ENCODE measurements at regions not wholly inside any gene's neighbourhood (a gene's known extent, or its start where the extent isn't known, plus 50 kb on each side); places are given as distances from the start of the nearest gene placed in this dataset.

DNA sequence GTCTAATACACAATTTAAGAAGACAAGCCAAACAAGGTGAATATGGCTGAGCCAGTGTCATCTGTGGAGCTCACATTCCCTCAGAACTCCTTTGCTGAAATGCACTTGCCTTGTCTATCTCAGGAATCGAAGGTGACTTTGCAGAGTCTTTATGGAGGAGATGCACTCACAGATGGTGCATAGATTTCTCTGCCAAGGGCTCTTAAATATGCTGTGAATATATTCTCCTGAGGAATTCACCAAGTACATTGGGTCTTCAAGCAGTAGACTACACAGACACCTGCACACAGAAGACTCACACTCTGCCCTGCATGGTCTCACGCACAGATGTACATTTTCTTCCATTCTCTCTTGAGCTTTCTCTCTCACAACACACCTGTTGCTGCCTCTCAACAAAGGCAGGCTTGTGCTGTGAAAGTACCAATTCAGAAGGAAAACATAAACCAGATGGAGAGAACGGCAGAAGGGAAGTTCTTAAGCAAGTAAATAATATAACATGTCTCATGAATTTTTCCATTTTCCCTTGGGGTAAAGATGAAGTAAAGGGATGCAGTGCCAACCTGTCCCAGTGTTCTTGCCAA is 174.7 kb downstream of the DLEU7 start:
- DNase-seq: no peak

DNA sequence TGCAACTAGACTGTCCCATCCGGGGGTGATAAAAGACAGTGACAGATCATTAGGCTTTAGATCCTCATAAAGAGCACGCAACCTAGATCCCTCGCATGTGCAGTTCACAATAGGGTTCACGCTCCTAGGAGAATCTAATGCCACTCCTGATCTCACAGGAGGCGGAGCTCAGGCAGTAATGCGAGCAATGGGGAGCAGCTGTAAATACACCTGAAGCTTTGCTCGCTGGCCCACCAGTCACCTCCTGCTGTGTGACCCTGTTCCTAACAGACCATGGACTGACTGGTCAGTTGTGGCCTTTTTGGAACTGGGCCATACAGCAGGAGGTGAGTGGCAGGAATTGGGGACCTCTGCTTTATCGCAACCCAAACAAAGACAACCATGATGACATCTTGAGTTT is 173.2 kb downstream of the DLEU7 start:
- no peak for DNase-seq

- no peak for DNase-seq
These were observed 172.5 kb downstream of the DLEU7 start for GRCh38 chr13:50670847-50671496.

- no peak for DNase-seq
These were observed 172.0 kb downstream of the DLEU7 start for GRCh38 chr13:50671497-50671850.

GRCh38 chr13:50672025-50672424 is 171.5 kb downstream of the DLEU7 start:
- DNase-seq: peak; percentile 11

- no peak for DNase-seq
These were observed 167.8 kb downstream of the DLEU7 start for GRCh38 chr13:50675651-50676050.

DNA sequence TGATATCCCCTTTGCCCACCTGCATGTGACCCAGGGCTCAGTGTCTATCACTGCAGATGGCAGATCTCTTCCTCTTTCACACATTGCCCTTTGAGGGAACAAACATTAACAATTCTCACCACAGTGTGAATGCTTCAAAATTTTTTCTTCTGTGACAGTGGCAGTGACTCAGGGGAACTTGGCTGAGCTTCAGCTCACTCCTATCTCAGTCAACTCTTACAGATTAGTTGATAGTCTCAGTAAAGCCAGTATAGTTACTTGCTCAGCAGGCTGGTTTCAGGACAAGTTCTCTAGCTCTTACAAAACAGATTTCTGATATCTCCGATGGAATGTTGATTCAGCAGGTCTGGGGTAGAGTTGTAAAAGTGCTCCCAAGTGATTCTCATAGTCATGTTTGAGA is 166.9 kb downstream of the DLEU7 start:
- peak; percentile 59 for DNase-seq

- no peak for DNase-seq
These were observed 166.2 kb downstream of the DLEU7 start for GRCh38 chr13:50677258-50677657.

GRCh38 chr13:50677687-50678463 is 165.6 kb downstream of the DLEU7 start:
- no peak for DNase-seq

- DNase-seq: no peak
These were observed 164.9 kb downstream of the DLEU7 start for GRCh38 chr13:50678464-50679162.

DNA sequence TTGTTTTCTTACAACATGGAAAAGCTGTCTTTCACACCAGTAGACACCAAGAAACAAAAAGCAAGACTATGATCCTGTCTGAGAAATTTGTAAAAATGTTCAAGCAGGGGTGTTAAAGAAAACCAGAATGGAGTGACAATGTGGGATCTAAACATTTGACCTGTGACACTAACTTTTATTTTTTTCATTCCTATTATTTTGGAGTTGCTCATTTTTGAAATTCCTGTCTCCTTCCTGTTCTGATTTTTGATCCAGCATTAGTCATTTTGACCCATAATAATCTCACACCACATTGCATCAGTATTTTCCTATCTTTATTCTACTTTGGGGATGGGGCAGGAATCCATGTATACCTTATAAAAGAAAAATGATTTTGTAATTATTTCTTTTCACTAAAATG is 164.2 kb downstream of the DLEU7 start:
- DNase-seq: no peak

- no peak for DNase-seq
These were observed 161.5 kb downstream of the DLEU7 start for GRCh38 chr13:50682002-50682401.

GRCh38 chr13:50682966-50683365 is 160.5 kb downstream of the DLEU7 start:
- DNase-seq: no peak

DNA sequence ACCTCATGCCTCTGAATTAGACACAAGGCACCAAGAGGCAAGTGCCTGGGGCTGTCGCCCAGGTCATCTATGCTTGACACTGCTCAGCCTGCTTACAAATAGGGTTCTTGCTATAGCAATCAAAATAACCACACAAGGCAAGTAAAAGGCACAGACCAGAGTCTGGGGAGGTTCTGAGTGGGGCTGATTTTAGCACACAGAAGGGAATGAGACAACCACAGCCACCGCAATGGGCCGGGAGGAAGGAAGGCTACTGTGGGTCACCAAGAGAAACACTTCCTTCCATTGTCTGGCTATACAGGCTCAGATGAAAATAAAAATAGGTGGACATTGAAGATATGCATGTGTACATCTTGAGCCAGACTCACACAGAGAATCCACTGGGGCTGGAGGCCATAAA is 159.1 kb downstream of the DLEU7 start:
- peak; percentile 70 for DNase-seq

- peak; percentile 73 for DNase-seq
These were observed 158.0 kb downstream of the DLEU7 start for GRCh38 chr13:50685491-50685890.

- DNase-seq: no peak
These were observed 157.5 kb downstream of the DLEU7 start for GRCh38 chr13:50685956-50686355.

- peak; percentile 68 for DNase-seq
These were observed 156.9 kb downstream of the DLEU7 start for GRCh38 chr13:50686551-50686950.

DNA sequence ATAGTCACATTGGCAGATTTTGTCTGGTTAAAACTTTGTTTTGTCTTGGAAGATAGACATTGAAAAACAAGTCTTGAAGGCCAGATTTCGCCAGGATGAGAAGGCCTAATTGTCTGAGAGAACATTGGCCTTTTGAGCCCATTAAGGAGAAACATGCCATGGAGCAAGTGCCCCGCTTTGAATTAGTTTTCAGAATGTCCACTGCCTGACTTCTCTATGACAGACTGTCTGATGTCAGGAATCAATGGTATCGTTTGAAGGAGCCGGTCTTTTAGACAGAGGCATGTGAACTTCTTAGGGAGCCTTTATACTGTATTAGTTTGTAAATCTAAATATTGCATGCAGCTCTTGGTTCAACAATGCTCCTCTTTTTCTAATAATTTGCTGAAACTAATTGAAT is 155.9 kb downstream of the DLEU7 start:
- no peak for DNase-seq

DNA sequence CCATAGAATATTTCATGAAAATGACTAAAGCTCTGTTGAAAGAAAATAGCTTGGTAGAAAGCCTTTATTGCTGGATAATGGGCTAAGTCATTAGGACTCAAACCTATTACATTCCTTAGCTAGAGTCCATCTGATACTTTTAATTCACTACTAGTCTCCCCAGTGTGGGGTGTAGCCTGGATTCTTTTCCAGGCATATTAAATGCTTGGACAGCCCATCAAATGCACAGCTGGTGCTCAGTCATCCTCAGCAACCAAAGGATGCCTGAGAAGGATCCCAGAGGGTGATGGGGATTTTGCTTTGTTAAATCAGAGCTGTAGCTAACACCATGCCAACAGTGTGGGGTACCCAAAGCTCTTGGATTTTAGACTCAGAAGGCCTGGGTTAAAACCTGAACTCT is 153.5 kb downstream of the DLEU7 start:
- no peak for DNase-seq

DNA sequence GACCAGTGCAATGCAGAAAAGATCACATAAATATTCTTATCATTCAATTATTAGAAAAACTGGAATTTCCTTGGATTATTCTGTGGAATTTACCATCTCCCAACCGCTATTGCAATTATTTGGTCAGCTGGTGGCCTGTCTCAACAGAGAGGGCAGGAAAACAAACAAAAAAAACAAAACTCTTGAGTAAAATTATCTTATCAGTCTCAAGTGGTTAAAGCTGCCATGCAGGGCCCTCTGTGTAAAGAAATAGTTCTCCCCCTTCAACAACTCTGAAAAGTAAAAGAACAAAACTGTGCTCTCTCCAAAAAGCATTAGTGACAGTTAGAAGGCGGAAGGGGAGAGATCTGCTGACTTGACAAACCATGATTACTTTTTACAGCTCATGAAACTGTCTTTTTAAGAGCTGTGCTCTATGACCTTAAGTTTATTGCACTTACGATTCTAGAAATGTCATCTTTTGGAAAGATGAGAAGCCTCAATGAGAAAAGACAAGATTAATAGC is 152.3 kb downstream of the DLEU7 start:
- DNase-seq: peak; percentile 44

DNA sequence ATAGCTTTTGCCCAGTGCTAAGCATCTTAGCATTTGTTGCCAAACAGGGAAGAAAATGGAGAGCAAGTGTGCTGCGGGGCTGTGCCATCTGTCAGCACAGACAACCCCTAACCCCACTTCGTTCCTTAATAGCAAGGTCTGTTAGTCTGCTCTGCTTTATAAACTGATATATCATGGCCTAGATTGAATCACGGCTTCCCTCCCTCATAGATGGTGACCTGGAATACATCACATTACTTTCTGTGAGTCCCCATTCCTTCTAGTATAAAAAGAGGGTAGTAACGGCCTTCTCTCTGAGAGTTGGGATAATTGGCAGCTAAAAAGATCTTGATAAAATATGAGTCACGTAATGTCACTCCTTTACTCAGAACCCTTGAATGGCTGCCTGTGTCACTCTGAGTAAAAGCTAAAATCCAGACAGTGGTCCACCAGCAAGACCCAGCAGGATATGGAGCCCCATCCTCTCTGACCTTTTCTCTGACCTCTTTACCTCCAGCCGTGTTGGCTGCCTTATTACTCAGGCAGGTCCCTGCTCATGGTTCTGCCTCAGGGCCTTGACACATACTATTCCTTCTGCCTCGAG is 151.7 kb downstream of the DLEU7 start:
- peak; percentile 51 for DNase-seq

DNA sequence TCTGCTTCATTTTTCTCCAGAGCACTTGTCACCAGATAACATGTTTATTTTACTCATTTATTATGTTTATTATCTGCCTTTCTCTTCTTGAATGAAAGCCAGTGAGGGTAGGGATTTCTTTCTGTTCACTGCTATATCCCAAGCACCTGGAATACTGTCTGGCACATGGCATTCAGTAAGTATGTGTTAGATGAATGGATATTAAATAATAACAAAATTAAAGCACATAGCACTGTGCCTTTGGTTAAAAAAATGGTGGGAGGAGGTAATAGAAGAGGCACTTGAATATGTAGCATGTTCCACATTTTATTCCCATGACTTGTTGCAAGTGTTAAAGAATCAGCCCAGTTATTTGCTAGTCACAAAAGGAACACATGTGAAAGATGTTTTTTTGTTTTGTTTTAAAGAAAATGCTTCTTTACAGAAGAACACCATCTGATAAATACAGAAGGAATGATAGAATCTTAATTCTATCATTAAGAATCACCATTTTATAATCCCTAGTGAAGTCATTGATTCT is 151.0 kb downstream of the DLEU7 start:
- no peak for DNase-seq

GRCh38 chr13:50693727-50694126 is 149.8 kb downstream of the DLEU7 start:
- DNase-seq: no peak
